Neural cell (in vitro differentiated cells): ENCODE measurements at regions not wholly inside any gene's neighbourhood (a gene's known extent, or its start where the extent isn't known, plus 50 kb on each side); places are given as distances from the start of the nearest gene placed in this dataset.

Experiments used
- H2AFZ ChIP-seq: fragments of 200-600, 300-800 bp; sonication (generic), shearing (Covaris generic); 2 replicates; pipeline ENCODE4 v1.6.0; 2014; ENCODE audit warnings: low read depth, mild to moderate bottlenecking, antibody characterized with exemption, low read length, moderate library complexity
- H3F3A ChIP-seq: fragments of 200-600 bp; shearing (Covaris generic); 2 replicates; pipeline ENCODE4 v1.6.1; 2016; ENCODE audit warnings: mild to moderate bottlenecking, moderate library complexity, mixed read lengths, antibody characterized with exemption, low read length; ENCODE audit not compliant: insufficient read depth, poor library complexity, severe bottlenecking
- H3K27ac ChIP-seq: fragments of 200-600, 300-800 bp; sonication (generic), shearing (Covaris generic); 2 replicates; pipeline ENCODE4 v1.5.1; 2014; ENCODE audit warnings: mild to moderate bottlenecking, low read length, moderate library complexity
- H3K27me3 ChIP-seq: fragments of 300-800, 200-600 bp; sonication (generic), shearing (Covaris generic); 2 replicates; pipeline ENCODE4 v1.6.0; 2014; ENCODE audit warnings: mild to moderate bottlenecking, low read depth, low read length, moderate library complexity; ENCODE audit not compliant: insufficient read depth
- H3K36me3 ChIP-seq: fragments of 300-800, 200-600 bp; sonication (generic), shearing (Covaris generic); 2 replicates; pipeline ENCODE4 v1.5.1; 2014; ENCODE audit warnings: mild to moderate bottlenecking, antibody characterized with exemption, low read length, moderate library complexity; ENCODE audit not compliant: insufficient read depth
- H3K4me2 ChIP-seq: fragments of 300-800, 200-600 bp; sonication (generic), shearing (Covaris generic); 2 replicates; pipeline ENCODE4 v1.6.0; 2014; ENCODE audit warnings: mild to moderate bottlenecking, low read length
- H3K4me3 ChIP-seq: fragments of 300-800, 200-600 bp; sonication (generic), shearing (Covaris generic); 2 replicates; pipeline ENCODE4 v1.5.1; 2014; ENCODE audit warnings: mild to moderate bottlenecking, low read length, moderate library complexity
- H3K79me2 ChIP-seq: fragments of 200-600 bp; shearing (Covaris generic); replicated peaks from 2 replicates; pipeline ENCODE4 v1.6.0; 2014; ENCODE audit warnings: mild to moderate bottlenecking, low read length, moderate library complexity; ENCODE audit not compliant: insufficient read depth
- H3K9ac ChIP-seq: fragments of 300-800, 200-600 bp; sonication (generic), shearing (Covaris generic); 2 replicates; pipeline ENCODE4 v1.6.1; 2016; ENCODE audit warnings: mild to moderate bottlenecking, low read length, mixed read lengths
- H3K9me2 ChIP-seq: fragments of 200-600 bp; shearing (Covaris generic); 2 replicates; pipeline ENCODE4 v1.6.1; 2016; ENCODE audit warnings: mild to moderate bottlenecking, low read length, mixed read lengths; ENCODE audit not compliant: insufficient read depth
- H3K9me3 ChIP-seq: fragments of 200-600, 300-800 bp; sonication (generic), shearing (Covaris generic); 2 replicates; pipeline ENCODE4 v1.6.1; 2016; ENCODE audit warnings: mild to moderate bottlenecking, mixed run types, low read length, moderate library complexity, mixed read lengths
- H4K20me1 ChIP-seq: fragments of 200-600 bp; shearing (Covaris generic); 2 replicates; pipeline ENCODE4 v1.6.1; 2016; ENCODE audit warnings: mild to moderate bottlenecking, mixed run types; ENCODE audit not compliant: insufficient read depth
- EP300 ChIP-seq: fragments of 450-650 bp; conservative IDR thresholded peaks from 2 replicates; pipeline ENCODE4 v1.6.1; 2014; ENCODE audit warnings: antibody characterized with exemption, mild to moderate bottlenecking, moderate library complexity; ENCODE audit not compliant: poor library complexity, severe bottlenecking
- EZH2 ChIP-seq: fragments of 200-600, 300-800 bp; shearing (Covaris generic), sonication (generic); IDR thresholded peaks from 2 replicates; pipeline ENCODE4 v1.6.1; 2014; ENCODE audit warnings: antibody characterized with exemption, low read length, borderline replicate concordance, mild to moderate bottlenecking; ENCODE audit not compliant: insufficient read depth, poor library complexity, severe bottlenecking
- POLR2AphosphoS5 ChIP-seq: IDR thresholded peaks from 2 replicates; pipeline ENCODE4 v1.6.1; 2012
- RAD21 ChIP-seq: fragments of 450-650 bp; conservative IDR thresholded peaks from 2 replicates; pipeline ENCODE4 v1.6.1; 2014; ENCODE audit warnings: antibody characterized with exemption, mild to moderate bottlenecking, moderate library complexity
- SMC3 ChIP-seq: fragments of 450-650 bp; conservative IDR thresholded peaks from 2 replicates; pipeline ENCODE4 v1.6.1; 2014; ENCODE audit warnings: antibody characterized with exemption, mild to moderate bottlenecking, moderate library complexity; ENCODE audit not compliant: poor library complexity
- TAF1 ChIP-seq: IDR thresholded peaks from 2 replicates; pipeline ENCODE4 v1.6.1; 2012; ENCODE audit warnings: low read depth
- TF ChIP-seq, protein P1 (sequence below): fragments of 450-650 bp; IDR thresholded peaks from 2 replicates; pipeline ENCODE4 v1.5.1; 2014; ENCODE audit warnings: antibody characterized with exemption, mild to moderate bottlenecking, moderate library complexity; ENCODE audit not compliant: poor library complexity, severe bottlenecking
- TF ChIP-seq, protein P2 (sequence below): IDR thresholded peaks from 2 replicates; pipeline ENCODE4 v1.6.1; 2012; ENCODE audit warnings: borderline replicate concordance

DNA sequence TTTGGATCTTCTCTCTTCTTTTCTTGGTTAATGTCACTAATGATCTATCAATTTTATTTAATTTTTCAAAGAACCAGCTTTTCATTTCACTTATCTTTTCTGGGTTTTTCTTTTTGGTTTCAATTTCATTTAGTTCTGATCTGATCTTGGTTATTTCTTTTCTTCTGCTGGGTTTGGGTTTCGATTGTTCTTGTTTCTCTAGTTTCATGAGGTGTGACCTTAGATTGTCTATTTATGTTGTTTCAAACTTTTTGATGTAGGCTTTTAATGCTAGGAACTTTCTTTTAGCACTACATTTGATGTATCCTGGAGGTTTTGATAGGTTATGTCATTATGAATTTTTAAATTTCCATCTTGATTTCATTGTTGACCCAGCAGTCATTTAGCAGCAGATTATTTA lies 142.3 kb downstream of the C11orf87 start:
- no peak overlapping the region for H3K9ac ChIP-seq
- H3F3A ChIP-seq: no peaks in the 10 kb centered on the region
- no peaks in the 10 kb centered on the region for H3K36me3 ChIP-seq
- no peaks in the 10 kb centered on the region for H3K9me2 ChIP-seq
- H3K4me2 ChIP-seq: no peak overlapping the region
- TF ChIP-seq POLR2AphosphoS5: no peak
- H2AFZ ChIP-seq: no peak overlapping the region
- H3K79me2 ChIP-seq: no peaks in the 10 kb centered on the region
- no peaks in the 10 kb centered on the region for H4K20me1 ChIP-seq
- H3K27ac ChIP-seq: no peak overlapping the region
- H3K27me3 ChIP-seq: no peaks in the 10 kb centered on the region
- H3K4me3 ChIP-seq: no peak overlapping the region
- H3K9me3 ChIP-seq: peaks cover 3% of the 10 kb centered on the region

DNA sequence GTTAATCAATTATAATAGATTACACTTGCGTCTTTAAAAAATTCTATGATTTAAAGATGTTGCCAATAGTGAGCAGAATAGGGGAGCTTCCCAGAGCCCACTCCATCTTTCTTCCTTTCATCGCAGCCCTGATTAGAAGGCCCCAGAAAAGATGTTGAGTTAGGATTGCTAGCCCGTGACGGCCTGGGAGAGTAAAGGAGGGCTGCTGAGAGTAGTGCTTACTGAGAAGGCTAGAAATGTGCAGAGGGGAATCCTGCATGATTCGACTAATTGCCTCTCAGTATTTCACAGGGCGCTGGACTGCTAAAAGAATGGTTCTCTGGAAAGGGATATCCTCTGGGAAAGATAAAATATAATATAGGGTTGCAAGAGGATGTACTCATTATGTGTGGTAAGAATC lies 160.5 kb downstream of the C11orf87 start:
- no peak overlapping the region for H3K4me3 ChIP-seq
- TF ChIP-seq EP300 (no peak), EZH2 (no peak)
- TF ChIP-seq, protein P1, sequence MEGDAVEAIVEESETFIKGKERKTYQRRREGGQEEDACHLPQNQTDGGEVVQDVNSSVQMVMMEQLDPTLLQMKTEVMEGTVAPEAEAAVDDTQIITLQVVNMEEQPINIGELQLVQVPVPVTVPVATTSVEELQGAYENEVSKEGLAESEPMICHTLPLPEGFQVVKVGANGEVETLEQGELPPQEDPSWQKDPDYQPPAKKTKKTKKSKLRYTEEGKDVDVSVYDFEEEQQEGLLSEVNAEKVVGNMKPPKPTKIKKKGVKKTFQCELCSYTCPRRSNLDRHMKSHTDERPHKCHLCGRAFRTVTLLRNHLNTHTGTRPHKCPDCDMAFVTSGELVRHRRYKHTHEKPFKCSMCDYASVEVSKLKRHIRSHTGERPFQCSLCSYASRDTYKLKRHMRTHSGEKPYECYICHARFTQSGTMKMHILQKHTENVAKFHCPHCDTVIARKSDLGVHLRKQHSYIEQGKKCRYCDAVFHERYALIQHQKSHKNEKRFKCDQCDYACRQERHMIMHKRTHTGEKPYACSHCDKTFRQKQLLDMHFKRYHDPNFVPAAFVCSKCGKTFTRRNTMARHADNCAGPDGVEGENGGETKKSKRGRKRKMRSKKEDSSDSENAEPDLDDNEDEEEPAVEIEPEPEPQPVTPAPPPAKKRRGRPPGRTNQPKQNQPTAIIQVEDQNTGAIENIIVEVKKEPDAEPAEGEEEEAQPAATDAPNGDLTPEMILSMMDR: no peak
- TF ChIP-seq, protein P2, sequence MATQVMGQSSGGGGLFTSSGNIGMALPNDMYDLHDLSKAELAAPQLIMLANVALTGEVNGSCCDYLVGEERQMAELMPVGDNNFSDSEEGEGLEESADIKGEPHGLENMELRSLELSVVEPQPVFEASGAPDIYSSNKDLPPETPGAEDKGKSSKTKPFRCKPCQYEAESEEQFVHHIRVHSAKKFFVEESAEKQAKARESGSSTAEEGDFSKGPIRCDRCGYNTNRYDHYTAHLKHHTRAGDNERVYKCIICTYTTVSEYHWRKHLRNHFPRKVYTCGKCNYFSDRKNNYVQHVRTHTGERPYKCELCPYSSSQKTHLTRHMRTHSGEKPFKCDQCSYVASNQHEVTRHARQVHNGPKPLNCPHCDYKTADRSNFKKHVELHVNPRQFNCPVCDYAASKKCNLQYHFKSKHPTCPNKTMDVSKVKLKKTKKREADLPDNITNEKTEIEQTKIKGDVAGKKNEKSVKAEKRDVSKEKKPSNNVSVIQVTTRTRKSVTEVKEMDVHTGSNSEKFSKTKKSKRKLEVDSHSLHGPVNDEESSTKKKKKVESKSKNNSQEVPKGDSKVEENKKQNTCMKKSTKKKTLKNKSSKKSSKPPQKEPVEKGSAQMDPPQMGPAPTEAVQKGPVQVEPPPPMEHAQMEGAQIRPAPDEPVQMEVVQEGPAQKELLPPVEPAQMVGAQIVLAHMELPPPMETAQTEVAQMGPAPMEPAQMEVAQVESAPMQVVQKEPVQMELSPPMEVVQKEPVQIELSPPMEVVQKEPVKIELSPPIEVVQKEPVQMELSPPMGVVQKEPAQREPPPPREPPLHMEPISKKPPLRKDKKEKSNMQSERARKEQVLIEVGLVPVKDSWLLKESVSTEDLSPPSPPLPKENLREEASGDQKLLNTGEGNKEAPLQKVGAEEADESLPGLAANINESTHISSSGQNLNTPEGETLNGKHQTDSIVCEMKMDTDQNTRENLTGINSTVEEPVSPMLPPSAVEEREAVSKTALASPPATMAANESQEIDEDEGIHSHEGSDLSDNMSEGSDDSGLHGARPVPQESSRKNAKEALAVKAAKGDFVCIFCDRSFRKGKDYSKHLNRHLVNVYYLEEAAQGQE: no peak
- H2AFZ ChIP-seq: no peak overlapping the region
- H3K9ac ChIP-seq: no peak overlapping the region
- H3K36me3 ChIP-seq: no peaks in the 10 kb centered on the region
- no peaks in the 10 kb centered on the region for H4K20me1 ChIP-seq
- H3K27ac ChIP-seq: no peak overlapping the region
- H3K4me2 ChIP-seq: no peak overlapping the region
- no peaks in the 10 kb centered on the region for H3K9me3 ChIP-seq
- no peaks in the 10 kb centered on the region for H3K27me3 ChIP-seq
- no peaks in the 10 kb centered on the region for H3K79me2 ChIP-seq
- H3K9me2 ChIP-seq: no peaks in the 10 kb centered on the region
- no peaks in the 10 kb centered on the region for H3F3A ChIP-seq

DNA sequence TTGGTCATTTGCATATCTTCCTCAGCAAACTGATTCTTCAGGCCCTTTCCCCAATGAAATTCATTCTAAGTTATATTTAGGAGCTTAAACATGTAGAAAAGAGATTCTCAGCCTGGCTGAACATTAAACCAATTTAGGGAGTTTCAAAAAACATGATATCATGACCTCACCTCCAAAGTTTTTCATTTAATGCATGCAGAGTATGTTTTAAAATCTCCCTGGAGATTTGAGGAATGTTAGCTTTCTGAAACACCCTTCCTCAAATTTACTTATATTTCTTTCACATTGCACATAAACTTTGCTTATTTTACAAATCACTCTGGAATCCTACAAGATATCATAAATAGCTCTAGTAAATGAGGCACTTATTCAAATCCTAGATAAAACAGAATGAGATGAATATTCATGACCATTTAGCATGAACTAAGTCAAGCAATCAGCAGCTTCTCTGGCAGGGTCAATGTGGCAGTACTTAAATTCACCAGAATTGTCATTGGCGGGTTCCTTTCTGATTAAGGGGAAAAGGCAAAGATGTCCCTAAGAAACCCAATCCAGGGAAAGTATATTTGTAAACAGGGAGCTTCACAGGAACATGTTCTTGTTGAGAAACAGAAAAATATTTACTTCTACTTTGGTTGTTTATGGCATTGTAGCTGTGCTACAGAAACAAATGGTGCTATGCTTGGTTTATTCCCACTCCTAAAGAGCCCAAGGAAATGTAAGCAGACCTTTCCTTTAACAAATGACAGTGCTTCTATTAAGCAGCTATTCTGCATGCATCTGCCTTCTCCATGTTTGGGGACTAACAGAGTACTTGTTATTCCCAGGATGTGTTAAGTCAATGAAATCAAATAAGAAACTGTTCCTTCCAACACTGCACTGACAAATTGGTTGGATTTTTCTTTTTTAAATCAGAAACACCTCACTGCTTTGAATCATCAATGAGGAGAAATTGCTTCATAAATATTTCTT lies 162.3 kb downstream of the C11orf87 start:
- Histone ChIP-seq H3K9me3 (no peaks in the 10 kb centered on the region), H3K9ac (no peak overlapping the region), H3K79me2 (no peaks in the 10 kb centered on the region), H3K27me3 (no peaks in the 10 kb centered on the region), H3K9me2 (no peaks in the 10 kb centered on the region), H3K36me3 (no peaks in the 10 kb centered on the region), H3K27ac (no peak overlapping the region), H2AFZ (no peak overlapping the region), H3K4me2 (no peak overlapping the region), H4K20me1 (no peaks in the 10 kb centered on the region), H3K4me3 (no peak overlapping the region), H3F3A (no peaks in the 10 kb centered on the region)
- TF ChIP-seq EZH2 (no peak), POLR2AphosphoS5 (no peak), SMC3 (no peak), TAF1 (no peak), EP300 (no peak), RAD21 (no peak)
- TF ChIP-seq, protein P1: no peak
- TF ChIP-seq, protein P2: no peak
